ENCODE measurements at regions not wholly inside any gene's neighbourhood (a gene's known extent, or its start where the extent isn't known, plus 50 kb on each side); places are given as distances from the start of the nearest gene placed in this dataset.

DNA sequence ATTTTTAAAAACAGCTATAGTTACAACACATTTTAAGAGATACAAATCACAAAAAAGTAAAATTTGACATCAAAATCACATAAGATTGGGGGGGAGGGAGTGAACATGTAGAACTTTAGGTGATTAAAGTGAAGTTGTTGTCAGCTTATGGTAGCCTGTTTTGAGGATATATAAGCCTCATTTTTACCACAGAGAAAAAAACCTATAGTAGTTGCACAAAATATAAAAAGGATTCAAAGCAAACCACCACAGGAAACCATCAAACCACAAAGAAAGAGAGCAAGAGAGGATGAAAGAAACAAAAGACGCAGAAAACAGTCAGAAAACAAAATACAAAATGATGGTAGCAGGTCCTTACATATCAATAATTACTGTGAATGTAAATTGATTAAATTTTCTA is 291.9 kb upstream of the DEPDC1 start:
- H3K4me3 ChIP-seq (replicated peaks in 1 of 2; ENCODE audit: low read depth in 2 of 2, low read length in 2 of 2) = no peak overlapping the region
- no peak for DNase-seq (ENCODE audit: low read depth in 2 of 2)
- TF ChIP-seq CTCF (IDR thresholded peaks at IDR 0.05; ENCODE audit: low read depth, low read length) = no peak

GRCh38 chr1:68791800-68792199 is 294.9 kb upstream of the DEPDC1 start:
- no peak for TF ChIP-seq CTCF (IDR thresholded peaks at IDR 0.05; ENCODE audit: low read depth, low read length)
- no peak for DNase-seq (ENCODE audit: low read depth in 2 of 2)
- H3K4me3 ChIP-seq (replicated peaks in 1 of 2; ENCODE audit: low read depth in 2 of 2, low read length in 2 of 2) = no peak overlapping the region

- no peak overlapping the region for H3K4me3 ChIP-seq (replicated peaks in 1 of 2; ENCODE audit: low read depth in 2 of 2, low read length in 2 of 2)
- no peak for TF ChIP-seq CTCF (IDR thresholded peaks at IDR 0.05; ENCODE audit: low read depth, low read length)
- DNase-seq (ENCODE audit: low read depth in 2 of 2) = no peak
These were observed 299.1 kb upstream of the DEPDC1 start for GRCh38 chr1:68795956-68796355.

GRCh38 chr1:68796888-68797287 is 300.0 kb upstream of the DEPDC1 start:
- no peak for TF ChIP-seq CTCF (IDR thresholded peaks at IDR 0.05; ENCODE audit: low read depth, low read length)
- no peak overlapping the region for H3K4me3 ChIP-seq (replicated peaks in 1 of 2; ENCODE audit: low read depth in 2 of 2, low read length in 2 of 2)
- DNase-seq (ENCODE audit: low read depth in 2 of 2) = no peak

GRCh38 chr1:68798071-68798470 is 301.2 kb upstream of the DEPDC1 start:
- DNase-seq (ENCODE audit: low read depth in 2 of 2) = no peak
- TF ChIP-seq CTCF (IDR thresholded peaks at IDR 0.05; ENCODE audit: low read depth, low read length) = no peak
- no peak overlapping the region for H3K4me3 ChIP-seq (replicated peaks in 1 of 2; ENCODE audit: low read depth in 2 of 2, low read length in 2 of 2)

GRCh38 chr1:68799096-68799495 is 302.2 kb upstream of the DEPDC1 start:
- DNase-seq (ENCODE audit: low read depth in 2 of 2) = no peak
- no peak overlapping the region for H3K4me3 ChIP-seq (replicated peaks in 1 of 2; ENCODE audit: low read depth in 2 of 2, low read length in 2 of 2)
- no peak for TF ChIP-seq CTCF (IDR thresholded peaks at IDR 0.05; ENCODE audit: low read depth, low read length)

DNA sequence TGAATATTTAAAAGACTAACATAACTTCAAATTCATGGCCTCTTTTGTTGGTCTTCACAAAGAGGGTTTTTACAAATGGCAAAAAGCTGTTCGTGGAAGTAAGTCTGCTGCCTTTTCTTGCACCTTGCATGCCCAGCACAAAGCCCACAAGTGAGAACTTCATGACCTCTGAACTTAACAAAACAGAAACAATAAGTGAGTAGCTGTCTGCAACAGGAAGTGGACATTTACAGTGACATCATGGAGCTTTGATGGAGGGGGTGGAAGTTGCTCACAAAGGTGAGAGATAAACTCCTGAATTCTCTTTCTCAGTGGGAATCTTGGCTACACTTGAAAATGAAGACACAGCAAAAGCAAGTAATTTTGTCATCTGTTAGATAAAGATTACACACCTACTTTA is 303.3 kb upstream of the DEPDC1 start:
- H3K4me3 ChIP-seq (replicated peaks in 1 of 2; ENCODE audit: low read depth in 2 of 2, low read length in 2 of 2) = no peak overlapping the region
- no peak for TF ChIP-seq CTCF (IDR thresholded peaks at IDR 0.05; ENCODE audit: low read depth, low read length)
- no peak for DNase-seq (ENCODE audit: low read depth in 2 of 2)

Data from cardiac fibroblast (primary cell).